ENCODE measurements at regions not wholly inside any gene's neighbourhood (a gene's known extent, or its start where the extent isn't known, plus 50 kb on each side); places are given as distances from the start of the nearest gene placed in this dataset.

DNA sequence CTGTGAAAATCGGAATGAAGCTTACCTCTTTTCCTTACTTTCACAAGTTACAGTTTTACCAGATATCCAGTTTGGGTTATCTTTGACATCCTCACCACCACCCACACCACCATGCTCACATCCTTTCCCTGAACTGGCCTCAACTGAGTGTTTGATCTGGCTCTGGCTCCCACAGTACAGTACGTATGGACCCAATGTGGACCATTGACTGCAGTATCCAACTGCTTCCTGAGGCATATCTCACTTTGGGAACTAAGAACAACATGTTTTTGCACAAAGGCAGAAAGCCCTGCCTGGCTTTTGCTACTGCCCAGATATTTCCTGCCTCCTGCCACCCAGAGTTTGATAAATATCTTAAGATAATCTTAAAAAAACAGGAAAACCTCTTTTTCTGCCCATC is 1232.0 kb upstream of the CDH18 start:
- TF ChIP-seq POLR2A (IDR thresholded peaks at IDR 0.05; ENCODE audit: low read depth, low read length) (no peak), MTA3 (IDR thresholded peaks at IDR 0.05; ENCODE audit: borderline replicate concordance, low read length) (no peak), CHD1 (IDR thresholded peaks at IDR 0.05; ENCODE audit: low read depth, low read length) (no peak), FOXM1 (IDR thresholded peaks at IDR 0.05; ENCODE audit: low read depth, low read length) (no peak), EZH2 (IDR thresholded peaks at IDR 0.05; ENCODE audit: borderline replicate concordance, control insufficient read depth, low read depth, low read length) (no peak), POLR2AphosphoS5 (IDR thresholded peaks at IDR 0.05; ENCODE audit: low read length) (no peak), CEBPB (IDR thresholded peaks at IDR 0.05; ENCODE audit: borderline replicate concordance in 1 of 2, low read depth in 2 of 2, low read length in 2 of 2) (no peak)
- TF ChIP-seq, protein P1, sequence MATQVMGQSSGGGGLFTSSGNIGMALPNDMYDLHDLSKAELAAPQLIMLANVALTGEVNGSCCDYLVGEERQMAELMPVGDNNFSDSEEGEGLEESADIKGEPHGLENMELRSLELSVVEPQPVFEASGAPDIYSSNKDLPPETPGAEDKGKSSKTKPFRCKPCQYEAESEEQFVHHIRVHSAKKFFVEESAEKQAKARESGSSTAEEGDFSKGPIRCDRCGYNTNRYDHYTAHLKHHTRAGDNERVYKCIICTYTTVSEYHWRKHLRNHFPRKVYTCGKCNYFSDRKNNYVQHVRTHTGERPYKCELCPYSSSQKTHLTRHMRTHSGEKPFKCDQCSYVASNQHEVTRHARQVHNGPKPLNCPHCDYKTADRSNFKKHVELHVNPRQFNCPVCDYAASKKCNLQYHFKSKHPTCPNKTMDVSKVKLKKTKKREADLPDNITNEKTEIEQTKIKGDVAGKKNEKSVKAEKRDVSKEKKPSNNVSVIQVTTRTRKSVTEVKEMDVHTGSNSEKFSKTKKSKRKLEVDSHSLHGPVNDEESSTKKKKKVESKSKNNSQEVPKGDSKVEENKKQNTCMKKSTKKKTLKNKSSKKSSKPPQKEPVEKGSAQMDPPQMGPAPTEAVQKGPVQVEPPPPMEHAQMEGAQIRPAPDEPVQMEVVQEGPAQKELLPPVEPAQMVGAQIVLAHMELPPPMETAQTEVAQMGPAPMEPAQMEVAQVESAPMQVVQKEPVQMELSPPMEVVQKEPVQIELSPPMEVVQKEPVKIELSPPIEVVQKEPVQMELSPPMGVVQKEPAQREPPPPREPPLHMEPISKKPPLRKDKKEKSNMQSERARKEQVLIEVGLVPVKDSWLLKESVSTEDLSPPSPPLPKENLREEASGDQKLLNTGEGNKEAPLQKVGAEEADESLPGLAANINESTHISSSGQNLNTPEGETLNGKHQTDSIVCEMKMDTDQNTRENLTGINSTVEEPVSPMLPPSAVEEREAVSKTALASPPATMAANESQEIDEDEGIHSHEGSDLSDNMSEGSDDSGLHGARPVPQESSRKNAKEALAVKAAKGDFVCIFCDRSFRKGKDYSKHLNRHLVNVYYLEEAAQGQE (IDR thresholded peaks at IDR 0.05; ENCODE audit: low read depth, low read length): no peak
- TF ChIP-seq, protein P2, sequence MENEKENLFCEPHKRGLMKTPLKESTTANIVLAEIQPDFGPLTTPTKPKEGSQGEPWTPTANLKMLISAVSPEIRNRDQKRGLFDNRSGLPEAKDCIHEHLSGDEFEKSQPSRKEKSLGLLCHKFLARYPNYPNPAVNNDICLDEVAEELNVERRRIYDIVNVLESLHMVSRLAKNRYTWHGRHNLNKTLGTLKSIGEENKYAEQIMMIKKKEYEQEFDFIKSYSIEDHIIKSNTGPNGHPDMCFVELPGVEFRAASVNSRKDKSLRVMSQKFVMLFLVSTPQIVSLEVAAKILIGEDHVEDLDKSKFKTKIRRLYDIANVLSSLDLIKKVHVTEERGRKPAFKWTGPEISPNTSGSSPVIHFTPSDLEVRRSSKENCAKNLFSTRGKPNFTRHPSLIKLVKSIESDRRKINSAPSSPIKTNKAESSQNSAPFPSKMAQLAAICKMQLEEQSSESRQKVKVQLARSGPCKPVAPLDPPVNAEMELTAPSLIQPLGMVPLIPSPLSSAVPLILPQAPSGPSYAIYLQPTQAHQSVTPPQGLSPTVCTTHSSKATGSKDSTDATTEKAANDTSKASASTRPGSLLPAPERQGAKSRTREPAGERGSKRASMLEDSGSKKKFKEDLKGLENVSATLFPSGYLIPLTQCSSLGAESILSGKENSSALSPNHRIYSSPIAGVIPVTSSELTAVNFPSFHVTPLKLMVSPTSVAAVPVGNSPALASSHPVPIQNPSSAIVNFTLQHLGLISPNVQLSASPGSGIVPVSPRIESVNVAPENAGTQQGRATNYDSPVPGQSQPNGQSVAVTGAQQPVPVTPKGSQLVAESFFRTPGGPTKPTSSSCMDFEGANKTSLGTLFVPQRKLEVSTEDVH (IDR thresholded peaks at IDR 0.05; ENCODE audit: low read depth, partially characterized antibody): no peak
- TF ChIP-seq, protein P3, sequence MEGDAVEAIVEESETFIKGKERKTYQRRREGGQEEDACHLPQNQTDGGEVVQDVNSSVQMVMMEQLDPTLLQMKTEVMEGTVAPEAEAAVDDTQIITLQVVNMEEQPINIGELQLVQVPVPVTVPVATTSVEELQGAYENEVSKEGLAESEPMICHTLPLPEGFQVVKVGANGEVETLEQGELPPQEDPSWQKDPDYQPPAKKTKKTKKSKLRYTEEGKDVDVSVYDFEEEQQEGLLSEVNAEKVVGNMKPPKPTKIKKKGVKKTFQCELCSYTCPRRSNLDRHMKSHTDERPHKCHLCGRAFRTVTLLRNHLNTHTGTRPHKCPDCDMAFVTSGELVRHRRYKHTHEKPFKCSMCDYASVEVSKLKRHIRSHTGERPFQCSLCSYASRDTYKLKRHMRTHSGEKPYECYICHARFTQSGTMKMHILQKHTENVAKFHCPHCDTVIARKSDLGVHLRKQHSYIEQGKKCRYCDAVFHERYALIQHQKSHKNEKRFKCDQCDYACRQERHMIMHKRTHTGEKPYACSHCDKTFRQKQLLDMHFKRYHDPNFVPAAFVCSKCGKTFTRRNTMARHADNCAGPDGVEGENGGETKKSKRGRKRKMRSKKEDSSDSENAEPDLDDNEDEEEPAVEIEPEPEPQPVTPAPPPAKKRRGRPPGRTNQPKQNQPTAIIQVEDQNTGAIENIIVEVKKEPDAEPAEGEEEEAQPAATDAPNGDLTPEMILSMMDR (IDR thresholded peaks at IDR 0.05 in 2 of 3, conservative IDR thresholded peaks at IDR 0.05 in 1 of 3; ENCODE audit: control insufficient read depth in 2 of 3, extremely low read depth in 1 of 3, insufficient read depth in 1 of 3, low read depth in 3 of 3, low read length in 3 of 3): no peak
- TF ChIP-seq, protein P4, sequence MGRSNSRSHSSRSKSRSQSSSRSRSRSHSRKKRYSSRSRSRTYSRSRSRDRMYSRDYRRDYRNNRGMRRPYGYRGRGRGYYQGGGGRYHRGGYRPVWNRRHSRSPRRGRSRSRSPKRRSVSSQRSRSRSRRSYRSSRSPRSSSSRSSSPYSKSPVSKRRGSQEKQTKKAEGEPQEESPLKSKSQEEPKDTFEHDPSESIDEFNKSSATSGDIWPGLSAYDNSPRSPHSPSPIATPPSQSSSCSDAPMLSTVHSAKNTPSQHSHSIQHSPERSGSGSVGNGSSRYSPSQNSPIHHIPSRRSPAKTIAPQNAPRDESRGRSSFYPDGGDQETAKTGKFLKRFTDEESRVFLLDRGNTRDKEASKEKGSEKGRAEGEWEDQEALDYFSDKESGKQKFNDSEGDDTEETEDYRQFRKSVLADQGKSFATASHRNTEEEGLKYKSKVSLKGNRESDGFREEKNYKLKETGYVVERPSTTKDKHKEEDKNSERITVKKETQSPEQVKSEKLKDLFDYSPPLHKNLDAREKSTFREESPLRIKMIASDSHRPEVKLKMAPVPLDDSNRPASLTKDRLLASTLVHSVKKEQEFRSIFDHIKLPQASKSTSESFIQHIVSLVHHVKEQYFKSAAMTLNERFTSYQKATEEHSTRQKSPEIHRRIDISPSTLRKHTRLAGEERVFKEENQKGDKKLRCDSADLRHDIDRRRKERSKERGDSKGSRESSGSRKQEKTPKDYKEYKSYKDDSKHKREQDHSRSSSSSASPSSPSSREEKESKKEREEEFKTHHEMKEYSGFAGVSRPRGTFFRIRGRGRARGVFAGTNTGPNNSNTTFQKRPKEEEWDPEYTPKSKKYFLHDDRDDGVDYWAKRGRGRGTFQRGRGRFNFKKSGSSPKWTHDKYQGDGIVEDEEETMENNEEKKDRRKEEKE (IDR thresholded peaks at IDR 0.05): no peak

Measured in GM12878 (cell line).